ENCODE measurements at regions not wholly inside any gene's neighbourhood (a gene's known extent, or its start where the extent isn't known, plus 50 kb on each side); places are given as distances from the start of the nearest gene placed in this dataset.

DNA sequence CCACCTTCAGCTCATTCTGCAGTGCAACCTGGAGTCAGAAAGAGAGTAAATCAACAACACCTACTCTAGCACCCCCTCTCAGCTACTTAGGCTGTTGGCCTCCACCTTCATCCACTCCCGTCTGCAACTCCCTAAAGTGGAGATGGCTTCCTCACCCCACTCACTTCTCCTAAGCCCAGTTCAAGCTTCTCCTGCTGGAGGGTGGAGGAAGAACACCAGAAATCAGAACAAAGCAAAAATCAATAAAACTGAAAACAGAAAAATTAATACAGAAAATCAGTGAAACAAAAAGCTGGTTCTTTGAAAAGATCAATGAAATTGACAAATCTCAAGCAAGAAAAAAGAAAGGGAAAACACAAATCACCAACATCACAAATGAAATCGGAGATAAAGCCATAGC lies 191.7 kb downstream of the ANAPC1 start:
- TF ChIP-seq CHD2 (IDR thresholded peaks at IDR 0.05; ENCODE audit: low read length, partially characterized antibody) (no peak), TAF1 (IDR thresholded peaks at IDR 0.05; ENCODE audit: borderline replicate concordance, low read depth, low read length) (no peak)
